Activated CD4-positive, alpha-beta T cell treated with anti-CD3 and anti-CD28 coated beads for 24 hours (primary cell): ENCODE measurements at regions not wholly inside any gene's neighbourhood (a gene's known extent, or its start where the extent isn't known, plus 50 kb on each side); places are given as distances from the start of the nearest gene placed in this dataset.
"Not testable (repeated sequence)": the region's sequence is repeated elsewhere in the genome, so short reads cannot be mapped to it uniquely, and the experiment has no call there.

ENCODE experiments used
- DNase-seq, 2 donors: peaks; one replicate each; pipeline ENCODE4 v3.0.0-alpha.2; 2020; ENCODE audit warnings: low read depth in 2 of 2

DNA sequence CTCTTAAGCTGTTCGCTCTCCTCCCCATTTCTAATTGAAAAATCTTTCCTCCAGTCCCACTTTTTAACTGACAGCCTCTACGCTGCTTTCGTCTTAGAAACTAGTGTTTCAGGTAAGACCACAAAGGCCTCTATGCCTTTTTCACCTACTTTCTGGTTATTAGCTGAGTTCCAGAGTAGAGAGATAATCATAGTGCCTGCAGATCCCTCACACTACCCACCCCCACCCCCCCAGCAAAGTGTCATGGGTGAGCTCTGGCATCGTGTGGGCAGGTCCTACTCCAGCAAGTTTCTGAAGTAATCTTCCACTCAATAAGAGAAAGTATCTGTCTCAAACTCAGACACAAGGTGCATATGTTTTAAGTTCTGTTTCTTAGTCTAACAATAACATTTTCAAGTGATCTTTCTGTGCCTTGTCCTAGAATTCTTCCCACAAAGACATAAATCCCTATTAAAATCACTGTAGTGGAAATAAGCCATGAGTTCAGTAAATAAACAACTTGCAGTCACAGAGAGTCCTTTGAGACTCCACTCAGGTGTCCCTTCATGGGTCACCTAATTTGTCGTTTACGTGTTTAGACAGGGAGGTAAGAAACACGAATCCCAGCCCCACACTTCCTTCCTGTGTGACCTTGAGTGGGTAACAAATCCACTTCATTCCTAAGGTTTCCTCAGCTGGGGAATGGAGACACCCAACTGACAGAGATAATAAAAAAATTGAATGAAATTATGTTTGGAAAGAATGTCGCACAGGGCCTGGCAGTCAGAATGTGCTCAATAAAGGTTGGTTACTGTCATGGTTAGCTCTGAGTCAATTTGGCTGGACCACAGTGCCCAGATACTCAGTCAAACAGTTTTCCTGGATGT is 228.9 kb upstream of the CAND1 start:
- DNase-seq: no peak

DNA sequence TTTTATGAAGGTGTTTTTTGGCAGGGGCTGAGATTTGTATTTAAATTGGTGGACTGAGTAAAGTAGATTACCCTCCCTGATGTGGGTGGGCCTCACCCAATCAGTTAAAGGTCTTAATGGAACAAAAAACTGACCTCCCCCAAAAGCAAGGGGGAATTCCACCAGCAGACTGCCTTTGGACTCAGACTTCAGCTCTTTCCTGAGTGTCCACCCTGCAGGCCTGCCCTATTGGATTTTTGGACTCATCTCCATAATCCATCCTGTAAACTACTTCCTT is 228.4 kb upstream of the CAND1 start:
- DNase-seq: no peak

DNA sequence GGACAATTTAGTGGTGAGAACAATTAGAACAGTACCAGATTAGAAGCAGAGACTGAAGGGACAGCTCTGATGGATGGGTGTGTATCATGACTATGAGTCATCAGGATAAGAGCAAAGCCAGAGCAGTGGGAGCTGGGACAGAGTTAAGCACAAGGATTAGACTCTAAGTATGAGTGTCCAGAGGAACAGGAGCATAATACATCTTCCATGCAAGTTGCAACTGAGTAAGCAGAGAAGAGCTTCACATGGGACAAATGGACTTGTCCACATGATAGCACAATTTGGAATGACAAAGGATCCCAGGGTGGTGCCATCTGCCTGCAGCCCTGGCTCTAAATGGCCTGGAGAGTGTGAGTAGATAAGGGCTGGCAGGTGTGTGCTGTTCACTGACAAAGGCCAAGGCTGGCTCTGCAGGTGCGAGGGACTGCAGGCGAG is 226.4 kb upstream of the CAND1 start:
- DNase-seq: no peak

DNA sequence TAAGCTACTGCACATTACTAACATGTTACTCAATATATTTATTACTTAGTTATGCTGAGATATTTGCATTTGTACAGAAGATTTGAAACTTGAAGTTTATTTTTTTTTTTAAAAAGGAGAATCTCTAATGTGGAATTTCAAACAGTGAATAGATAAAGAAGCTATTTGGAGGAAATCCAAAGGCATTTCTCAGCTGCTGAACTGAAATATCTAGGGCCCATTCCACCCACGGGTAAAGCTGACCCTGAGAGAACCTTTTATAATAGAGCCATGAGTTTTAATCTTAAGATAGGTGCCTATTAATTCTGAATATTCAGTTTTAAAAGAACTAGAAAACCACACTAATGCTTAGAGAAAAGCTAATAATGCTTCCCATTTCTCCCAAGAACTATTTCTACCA is 225.4 kb upstream of the CAND1 start:
- DNase-seq: no peak

DNA sequence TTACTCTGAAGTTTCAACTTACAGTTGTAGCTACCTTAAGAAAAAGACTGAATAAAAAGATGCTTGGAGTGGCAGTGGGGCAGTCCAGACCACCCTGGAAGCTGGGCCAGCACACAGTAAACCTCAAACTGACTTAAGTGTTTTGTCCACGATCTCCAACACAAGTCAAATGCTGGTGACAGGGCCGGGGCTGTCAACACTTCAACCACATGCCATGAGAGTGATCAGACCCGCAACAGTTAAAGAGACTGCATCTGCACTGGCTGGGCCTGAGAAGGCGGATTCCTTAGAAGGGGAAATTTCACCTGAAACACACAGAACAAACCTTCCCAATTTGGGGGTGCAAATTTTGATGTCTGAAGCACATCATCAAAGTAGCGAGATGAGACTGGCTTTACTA is 223.5 kb upstream of the CAND1 start:
- DNase-seq: no peak

DNA sequence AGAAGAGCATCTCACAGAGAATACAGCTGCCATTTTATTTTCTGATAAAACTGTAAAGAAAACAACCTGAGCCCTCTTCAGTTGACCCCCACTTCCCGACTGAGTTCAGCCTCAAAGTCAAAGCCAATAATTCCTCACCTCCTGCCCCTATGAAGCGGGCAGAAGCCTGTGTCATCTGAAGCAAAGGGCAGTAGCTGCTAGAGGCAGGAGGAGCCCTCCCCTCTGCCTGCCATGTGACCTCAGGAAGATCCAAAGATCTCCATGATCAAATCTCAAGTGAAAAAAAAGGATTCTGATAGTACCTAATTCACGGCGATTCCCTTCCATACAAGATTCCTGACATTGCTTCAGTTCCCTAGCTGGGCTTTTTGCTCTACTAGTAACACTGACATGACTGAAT is 223.1 kb upstream of the CAND1 start:
- no peak for DNase-seq

DNA sequence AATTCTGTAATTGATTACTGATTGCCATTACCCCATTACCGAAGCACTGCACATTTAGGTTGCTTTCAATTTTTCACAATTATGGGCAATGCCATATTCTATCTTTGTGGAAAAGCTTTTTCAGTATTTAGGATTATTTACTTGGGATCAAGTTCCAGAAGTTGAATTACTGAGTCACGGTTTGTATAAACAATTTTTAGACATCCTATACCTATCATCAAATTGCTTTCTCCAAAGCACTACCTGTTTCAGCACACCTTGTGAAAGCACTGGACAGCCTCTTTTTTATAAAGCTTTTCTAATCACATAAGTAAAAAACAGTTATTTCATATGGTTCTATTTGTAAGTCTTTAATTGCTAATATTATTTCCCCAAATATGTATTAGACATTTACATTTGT is 221.5 kb upstream of the CAND1 start:
- no peak for DNase-seq

DNA sequence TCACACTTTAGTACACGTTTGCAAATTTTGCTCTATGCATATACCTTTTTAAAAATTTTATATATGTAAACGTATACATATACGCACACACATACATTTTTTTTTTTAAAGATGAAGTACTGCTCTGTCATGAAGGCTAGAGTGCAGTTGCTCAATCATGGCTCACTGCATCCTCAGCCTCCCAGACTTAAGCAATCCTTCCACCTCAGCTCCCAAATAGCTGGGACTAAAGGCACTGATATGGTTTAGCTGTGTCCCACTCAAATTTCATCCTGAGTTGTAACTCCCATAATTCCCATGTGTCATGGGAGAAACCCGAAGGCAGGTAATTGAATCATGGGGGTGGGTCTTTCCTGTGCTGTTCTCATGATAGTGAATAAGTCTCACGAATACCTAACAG is 220.8 kb upstream of the CAND1 start:
- DNase-seq: no peak

DNA sequence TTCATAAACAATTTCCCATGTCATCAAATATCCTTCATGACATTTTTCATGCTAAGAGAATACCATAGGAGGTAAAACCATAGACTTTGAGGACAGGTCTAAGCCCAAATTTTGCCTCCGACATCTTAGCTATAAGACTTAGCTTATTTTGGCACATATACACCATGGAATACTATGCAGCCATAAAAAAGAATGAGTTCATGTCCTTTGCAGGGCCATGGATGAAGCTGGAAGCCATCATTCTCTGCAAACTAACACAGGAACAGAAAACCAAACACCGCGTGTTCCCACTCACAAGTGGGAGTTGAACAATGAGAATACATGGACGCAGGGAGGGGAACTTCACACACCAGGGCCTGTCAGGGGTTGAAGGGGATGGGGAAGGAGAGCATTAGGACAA is 220.0 kb upstream of the CAND1 start:
- DNase-seq: not testable (repeated sequence)

DNA sequence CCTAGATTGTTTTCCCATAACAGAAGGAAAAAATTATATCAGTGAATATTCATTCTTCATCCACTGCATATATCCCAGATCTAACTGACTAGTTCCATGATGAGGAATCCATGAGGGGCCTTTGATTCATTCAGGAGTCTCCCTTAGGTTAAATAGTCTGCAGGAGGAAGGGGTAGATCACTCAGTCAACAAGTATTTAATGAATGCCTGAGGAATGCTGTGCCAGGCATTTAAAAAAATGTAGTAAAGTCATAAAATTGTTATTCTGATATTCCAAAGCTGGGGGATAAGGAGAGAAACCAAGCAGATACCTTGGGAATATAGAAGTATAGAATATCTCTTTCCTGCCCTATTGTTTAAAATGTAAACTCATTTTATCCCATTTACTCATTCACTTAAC is 216.2 kb upstream of the CAND1 start:
- DNase-seq: no peak

DNA sequence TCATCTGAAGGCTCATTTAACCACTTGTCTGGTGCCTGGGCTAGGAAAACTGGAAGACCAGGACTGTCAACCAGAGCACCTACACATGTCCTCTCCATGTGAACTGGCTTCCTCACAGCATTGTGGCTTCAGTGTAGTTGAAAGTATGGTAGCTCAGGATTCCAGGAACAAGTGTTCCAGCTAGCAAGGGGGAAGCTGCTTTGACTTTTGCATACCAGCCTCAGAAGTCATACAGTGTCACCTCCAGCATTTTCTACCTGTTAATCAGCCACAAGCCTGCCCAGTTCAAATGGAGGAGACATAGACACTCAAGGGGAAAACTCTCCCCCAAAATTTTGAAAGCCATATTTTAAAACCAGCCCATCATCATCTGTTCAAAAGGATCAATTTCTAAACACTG is 212.8 kb upstream of the CAND1 start:
- DNase-seq: no peak

DNA sequence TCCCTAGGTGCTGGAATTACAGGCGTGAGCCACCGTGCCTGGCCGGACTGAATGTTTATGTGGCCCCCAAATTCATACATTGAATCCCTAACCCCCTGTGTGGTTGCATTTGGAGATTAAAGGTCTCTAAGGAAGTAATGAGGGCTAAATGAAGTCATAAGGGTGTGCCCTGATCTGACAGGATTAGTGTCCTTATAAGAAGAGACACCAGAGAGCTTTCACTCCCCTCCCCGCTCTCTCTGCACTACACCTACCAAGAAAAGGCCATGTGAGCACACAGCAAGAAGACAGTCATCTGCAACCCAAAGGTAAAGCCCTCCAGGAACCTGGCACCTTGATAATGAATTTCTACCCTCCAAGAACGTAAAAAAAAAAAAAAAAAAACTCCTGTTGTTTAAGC is 212.1 kb upstream of the CAND1 start:
- no peak for DNase-seq

DNA sequence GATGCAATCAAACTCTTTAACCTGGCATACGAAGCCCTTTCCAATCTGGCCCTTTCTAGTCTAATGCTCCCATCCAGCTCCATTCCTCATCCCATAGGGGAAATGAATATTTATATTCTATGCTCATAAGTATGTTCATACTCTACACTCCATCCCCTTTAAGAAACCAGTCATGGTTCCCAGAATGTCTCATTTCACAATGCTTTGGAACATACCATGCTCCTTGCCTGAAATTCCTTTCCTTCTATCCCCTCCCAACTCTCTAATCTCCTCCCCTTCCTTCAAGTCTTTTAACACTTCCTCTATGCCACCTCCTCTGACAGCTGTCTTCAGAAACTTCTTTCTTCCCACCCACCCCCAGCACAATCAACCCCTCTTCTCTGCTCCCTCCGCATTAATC is 207.0 kb upstream of the CAND1 start:
- DNase-seq: no peak

DNA sequence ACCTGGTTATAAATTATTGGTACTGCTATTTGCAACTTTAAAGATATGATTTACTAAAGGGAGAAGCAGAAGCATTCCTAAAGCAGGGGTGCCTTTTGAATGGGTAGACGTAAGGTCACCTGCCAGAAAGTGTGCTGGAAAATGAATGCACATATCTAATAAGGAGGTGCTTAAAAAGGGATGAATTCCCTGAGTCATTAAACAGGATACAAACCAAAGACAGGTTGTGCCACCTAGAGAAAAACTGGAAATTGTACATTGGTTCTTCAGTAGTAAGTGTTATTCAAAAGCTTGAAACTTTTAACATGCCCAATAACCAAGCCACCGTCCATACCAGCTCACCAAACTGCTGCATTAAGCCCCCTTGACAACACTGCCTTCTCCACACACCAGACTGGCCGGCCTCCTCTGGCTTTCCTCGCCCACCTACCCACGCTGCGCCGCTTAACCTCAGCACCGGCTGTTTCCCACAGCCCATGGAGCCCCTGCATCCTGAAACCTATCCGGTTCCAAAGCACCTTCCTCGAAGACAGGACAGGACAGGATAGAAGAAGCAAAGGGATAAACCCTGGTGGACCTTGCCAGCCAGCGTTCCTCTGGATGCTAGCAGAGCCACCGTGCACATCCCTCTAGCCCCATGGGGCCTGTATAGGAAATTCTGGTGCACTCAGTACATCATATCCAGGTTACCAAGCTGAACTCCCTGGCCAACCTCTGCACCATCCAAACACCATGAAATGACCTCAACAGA is 201.5 kb upstream of the CAND1 start:
- DNase-seq: no peak

DNA sequence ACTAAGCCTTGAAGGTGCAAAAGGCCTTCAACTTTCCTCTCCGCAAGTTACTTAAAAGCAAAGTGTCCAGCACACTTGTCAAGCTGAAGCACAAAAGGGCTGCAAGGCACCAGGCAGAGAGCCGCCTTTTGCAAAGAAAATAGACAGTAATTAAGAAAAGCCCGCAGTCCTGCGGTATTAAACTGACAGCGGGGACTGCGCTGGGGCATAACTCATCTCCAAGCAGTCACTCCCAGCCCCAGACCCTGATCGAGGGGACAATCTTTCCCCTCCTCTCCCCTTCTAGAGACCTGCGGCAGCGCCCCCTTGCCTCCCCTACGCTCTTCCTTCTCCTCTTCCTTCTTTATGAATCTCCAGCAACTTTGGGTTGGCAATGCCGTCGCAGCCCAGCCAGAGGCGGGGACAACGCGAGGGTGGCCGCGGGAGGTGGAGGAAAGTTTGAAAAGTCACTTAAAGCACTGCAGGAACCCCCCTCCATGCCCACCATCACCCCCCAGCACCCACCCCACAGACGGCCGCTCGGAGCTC is 200.9 kb upstream of the CAND1 start:
- DNase-seq: no peak

DNA sequence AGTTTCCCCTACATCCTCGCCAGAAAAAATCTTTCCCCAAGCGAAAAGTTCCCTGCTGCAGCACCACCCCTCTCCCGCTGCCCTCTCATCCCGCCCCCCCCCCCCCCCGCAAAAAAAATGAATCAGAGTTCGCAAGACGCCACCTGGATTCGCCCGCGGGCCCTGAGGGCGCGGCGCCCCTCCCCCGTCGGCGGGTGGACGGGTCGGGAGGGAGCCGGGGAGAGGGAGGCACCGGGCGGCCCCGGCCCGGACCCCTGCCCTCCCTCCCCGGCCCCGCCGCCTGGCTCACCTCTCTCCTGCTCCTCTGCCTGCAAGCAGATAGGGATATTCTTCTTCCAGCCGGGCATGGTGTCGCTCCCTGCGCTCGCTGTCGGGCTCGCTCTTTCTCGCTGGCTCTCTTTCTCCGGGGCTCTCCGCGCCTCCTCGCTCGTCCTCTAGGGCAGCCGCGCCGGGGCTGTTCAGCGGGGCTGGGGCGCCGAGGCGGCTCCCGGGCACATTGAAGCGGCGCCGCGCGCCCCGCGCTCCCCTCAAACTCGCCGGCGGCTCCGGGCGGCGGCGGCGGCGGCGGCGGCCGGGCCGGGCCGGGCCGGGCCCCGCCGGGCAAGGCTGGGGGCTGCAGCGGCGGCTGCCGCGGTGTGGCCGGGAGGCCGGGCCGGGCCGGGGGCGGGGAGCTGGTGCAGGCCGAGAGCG is 200.3 kb upstream of the CAND1 start:
- DNase-seq: peak in 1 of 2 donors; percentile 20

DNA sequence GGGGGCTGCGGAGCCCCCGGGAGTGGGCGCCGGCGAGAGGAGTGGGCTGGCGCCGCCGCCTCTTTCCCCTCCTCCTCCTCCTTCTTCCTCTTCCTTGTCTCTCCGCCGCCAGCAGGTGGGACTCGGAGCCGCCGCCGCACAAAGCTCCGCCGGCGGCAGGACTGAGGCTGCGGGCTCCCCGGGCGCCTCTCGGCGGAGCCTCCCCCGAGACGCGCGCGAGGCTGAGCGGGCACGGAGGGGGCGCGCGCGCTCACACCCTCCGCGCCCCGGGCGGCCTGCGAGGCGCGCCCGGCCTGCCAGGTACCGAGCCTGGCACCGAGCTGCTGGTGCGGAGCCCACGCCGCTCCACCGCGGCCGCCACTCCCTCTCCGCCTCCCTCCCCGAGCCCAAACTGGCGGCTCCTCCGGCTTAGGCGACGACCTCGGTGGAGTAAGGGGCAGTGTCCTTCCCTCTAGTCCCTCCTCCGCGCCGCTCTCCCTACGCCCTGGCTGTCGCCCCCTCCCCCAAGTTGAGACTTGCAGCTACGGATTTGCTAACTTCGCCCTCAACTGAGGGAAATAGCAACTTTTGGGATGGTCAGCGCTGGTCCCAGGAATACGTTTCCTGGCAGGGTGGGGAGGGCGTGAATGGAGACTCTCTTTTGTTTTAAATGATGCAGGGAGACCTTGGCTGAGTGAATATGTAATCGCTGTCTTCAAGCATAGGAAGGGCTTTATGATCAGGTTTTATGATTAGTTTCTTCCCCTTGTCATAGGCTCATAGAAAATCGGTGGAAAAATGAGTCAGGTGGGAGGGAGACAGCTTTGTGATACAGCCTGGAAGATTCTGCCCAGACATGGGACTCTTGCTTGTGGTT is 199.5 kb upstream of the CAND1 start:
- peak in 1 of 2 donors; percentile 9 for DNase-seq

DNA sequence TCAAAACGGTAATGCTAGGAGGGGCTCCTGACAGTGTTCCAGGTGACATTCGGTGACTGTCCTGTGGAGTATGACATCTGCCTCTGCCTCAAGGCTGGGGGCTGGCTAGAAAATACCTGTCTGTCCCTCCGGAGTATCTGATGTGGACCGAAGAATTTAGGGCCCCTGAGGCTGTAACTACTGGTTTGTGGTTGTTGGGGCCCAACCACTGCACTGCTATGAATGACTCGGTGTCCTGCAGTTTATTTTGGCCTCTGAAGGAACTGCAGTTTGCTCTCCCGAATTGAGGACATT is 198.9 kb upstream of the CAND1 start:
- DNase-seq: no peak

DNA sequence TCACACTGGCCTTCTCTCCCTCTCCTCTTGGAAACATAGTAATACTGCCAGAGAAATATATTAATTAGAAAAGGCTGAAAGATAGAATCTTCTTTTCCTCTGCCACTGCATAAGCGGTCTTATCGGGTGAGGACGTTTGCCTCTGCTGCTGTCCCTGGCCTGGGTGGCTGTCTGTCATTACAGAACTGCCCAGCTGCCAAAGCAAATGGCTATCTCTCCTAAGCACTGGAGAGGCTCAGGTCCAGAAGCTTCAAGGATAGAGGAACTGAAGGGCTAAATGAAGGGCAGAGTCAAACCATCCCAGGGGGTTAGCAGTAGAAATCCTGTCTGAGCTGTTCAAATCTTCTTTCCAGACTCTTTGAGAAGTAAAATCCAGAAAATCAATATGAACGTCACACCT is 198.6 kb upstream of the CAND1 start:
- no peak for DNase-seq

DNA sequence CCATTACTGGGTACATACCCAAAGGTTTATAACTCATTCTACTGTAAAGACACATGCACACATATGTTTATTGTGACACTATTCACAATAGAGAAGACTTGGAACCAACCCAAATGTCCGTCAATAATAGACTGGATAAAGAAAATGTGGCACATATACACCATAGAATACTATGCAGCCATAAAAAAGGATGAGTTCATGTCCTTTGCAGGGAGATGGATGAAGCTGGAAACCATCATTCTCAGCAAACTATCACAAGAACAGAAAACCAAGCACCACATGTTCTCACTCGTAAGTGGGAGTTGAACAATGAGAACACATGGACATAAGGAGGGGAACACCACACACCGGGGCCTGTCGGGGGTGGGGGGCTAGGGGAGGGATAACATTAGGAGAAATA is 196.9 kb upstream of the CAND1 start:
- not testable (repeated sequence) for DNase-seq

DNA sequence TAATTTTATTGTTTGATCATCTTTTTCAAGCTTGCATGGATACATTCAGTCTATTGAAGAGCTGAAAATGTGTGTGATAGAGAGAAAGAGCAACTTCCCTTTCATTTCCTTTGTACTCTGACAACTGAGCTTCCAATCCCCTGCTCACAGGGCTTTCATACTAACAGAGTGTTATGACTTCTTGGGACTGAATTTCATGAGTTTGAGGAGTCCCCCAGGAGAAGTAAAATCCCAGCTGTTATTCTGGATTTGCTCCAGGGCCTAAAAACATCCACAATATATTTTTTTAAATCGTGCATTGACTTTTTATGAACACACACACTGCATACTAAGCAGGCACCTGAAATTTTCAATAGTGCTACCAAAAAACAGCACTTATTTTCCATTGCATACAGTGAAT is 195.8 kb upstream of the CAND1 start:
- DNase-seq: no peak

DNA sequence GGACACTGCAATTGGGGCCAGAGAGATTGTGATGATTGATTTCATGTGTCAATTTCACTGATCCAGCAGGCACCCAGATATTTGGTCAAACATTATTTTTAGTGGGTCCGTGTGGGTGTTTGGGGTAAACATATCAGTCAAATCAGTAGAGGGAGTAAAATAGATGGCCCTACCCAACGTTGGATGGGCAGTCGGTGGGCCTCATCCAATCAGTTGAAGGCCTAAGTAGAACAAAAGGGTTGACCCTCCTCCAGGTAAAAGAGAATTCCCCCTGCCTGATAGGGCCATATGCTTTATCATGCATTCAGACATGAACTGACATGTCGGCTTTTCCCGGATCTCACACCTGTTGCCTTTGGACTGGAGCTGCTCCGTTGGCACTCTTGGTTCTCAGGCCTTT is 195.1 kb upstream of the CAND1 start:
- no peak for DNase-seq
